GM18505 (cell line): ENCODE measurements at regions not wholly inside any gene's neighbourhood (a gene's known extent, or its start where the extent isn't known, plus 50 kb on each side); places are given as distances from the start of the nearest gene placed in this dataset.

Experiments
- ATAC-seq: cut with Tn5 transposase; IDR thresholded peaks from one replicate; pipeline ENCODE4 v1.9.1; 2021; ENCODE audit not compliant: unreplicated experiment
- POLR2A ChIP-seq: IDR thresholded peaks from 4 replicates; pipeline ENCODE4 v1.6.1; 2011; ENCODE audit warnings: borderline replicate concordance; ENCODE audit not compliant: insufficient read depth, insufficient read length; ENCODE audit errors: extremely low read depth

- TF ChIP-seq POLR2A: no peak
- ATAC-seq: no peak
These were observed 529.5 kb downstream of the LIG4 start for GRCh38 chr13:107685876-107686275.

GRCh38 chr13:107681600-107681999, 533.7 kb downstream of the LIG4 start:
- TF ChIP-seq POLR2A: no peak
- no peak for ATAC-seq

DNA sequence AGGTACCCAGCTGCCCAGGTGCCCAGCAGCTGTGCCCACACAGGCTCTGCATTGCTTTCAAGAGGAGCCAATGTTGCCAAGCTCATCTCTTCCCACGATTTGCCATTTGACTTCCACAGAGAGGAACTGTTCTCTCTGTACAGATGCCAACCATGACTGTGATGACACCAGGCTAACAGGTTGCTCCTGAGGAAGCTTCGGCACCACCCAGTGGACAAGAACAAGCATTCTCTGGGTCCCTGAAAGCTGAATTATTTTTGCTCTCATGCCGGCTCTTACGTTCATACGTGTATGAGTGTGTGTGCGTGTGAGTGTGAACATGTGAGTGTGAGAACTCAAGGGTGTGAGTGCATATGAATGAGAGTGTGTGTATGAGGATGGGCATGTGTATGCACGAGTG, 535.2 kb downstream of the LIG4 start:
- no peak for ATAC-seq
- no peak for TF ChIP-seq POLR2A

DNA sequence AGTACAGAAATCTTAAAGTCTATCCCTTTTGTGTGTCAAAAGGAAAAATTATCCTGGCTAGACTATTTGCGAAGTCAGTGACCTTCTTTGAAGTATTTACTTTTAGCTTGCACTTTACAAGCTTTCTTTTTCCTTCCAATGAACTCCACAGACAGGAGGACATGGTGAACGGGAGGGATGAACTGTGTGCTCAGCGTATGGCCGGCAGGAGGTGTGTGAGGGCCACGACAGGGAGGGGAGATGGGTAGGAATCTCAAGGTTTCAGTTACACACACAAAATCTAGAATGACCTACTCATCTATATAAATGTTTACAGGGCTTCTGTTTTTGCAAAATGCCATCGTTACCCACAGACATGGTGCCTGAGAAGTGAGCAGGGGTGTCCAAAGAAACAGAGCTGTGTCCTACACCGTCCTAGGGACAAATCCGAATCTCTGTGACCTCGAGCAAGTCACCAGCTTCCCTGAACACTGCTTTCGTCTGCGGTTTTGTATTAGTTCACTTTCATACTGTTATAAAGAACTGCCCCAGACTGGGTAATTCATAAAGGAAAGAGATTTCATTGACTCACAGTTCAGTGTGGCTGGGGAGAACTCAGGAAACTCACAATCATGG, 537.2 kb downstream of the LIG4 start:
- no peak for TF ChIP-seq POLR2A
- no peak for ATAC-seq

- TF ChIP-seq POLR2A: no peak
- no peak for ATAC-seq
These were observed 539.3 kb downstream of the LIG4 start for GRCh38 chr13:107675847-107676550.

DNA sequence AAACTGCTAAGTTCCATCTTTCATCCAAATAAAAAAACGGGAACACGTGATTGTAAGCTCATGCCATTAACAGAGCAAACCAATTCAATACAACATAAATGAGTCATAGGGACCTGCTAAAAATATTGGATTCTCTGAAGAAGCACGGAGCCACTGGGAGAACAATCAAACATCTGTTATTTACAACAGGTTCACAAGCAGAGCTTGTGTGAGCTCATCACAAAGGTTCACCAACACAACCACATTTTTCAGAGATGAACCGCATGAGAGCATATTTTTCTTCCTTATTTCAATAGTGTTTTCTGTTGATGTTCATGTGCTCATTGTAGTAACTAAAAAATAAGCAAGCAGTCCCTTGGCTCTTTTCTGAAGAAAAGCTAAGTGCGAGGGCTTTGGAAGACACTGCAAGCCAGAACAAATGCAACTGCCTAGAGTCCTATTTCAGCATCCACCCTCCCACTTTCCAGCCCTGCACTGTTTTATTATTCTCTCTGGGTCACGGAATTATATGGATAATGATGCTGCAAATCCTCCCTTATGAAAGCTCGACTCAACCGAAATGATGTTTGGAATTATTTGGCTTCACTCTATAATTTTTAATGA, 545.8 kb downstream of the LIG4 start:
- ATAC-seq: no peak
- TF ChIP-seq POLR2A: no peak

DNA sequence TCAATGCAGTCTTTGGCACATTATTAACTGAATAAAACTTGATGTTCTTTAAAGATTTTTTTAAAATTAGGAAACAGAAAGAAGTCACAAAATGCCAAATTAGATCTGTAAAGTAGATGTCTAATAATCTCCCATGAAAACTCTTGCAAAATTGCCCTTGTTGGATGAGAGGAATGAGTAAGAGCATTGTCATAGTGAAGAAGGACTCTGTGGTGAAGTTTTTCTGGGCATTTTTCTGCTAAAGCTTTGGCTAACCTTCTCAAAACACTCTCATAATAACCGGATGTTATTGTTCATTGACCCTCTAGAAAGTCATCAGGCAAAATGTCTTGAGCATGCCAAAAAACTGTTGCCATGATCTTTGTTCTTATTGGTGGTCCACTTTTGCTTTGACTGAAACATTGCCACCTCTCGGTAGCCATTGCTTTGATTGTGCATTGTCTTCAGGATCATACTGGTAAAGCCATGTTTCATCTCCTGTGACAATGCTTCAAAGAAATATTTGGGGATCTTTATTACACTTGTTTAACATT, 549.3 kb downstream of the LIG4 start:
- no peak for ATAC-seq
- no peak for TF ChIP-seq POLR2A

DNA sequence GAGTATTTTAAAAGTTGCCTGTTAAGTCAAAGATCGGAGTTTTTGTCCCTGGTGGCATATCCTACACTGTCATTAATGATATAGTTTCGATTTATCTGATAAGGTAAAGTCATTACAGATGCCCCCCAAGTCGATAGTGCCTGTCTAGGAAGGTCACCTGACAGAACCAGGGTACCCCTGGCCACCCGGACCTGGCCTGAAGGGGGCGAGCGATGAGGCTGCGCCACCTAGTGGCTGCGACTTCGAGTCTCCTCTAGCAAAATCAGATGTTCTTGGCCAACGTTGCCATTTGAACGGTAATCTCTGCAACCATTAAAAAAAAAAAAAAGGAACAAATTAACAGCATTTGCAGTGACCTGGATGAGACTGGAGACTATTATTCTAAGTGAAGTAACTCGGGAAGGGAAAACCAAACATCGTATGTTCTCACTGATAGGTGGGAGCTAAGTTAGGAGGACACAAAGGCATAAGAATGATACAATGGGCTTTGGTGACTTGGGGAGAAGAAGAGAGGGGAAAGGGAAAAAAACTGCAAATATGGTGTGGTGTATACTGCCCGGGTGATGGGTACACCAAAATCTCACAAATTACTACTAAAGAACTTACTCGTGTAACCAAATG, 565.1 kb downstream of the LIG4 start:
- no peak for TF ChIP-seq POLR2A
- peak; percentile 98 for ATAC-seq

- ATAC-seq: no peak
- no peak for TF ChIP-seq POLR2A
These were observed 566.3 kb downstream of the LIG4 start for GRCh38 chr13:107649079-107649478.

- no peak for ATAC-seq
- no peak for TF ChIP-seq POLR2A
These were observed 571.2 kb downstream of the LIG4 start for GRCh38 chr13:107644136-107644535.

- no peak for TF ChIP-seq POLR2A
These were observed 571.7 kb downstream of the LIG4 start for GRCh38 chr13:107643615-107644014.

GRCh38 chr13:107642831-107643230, 572.5 kb downstream of the LIG4 start:
- no peak for ATAC-seq
- no peak for TF ChIP-seq POLR2A

More at GRCh38 chr13:107643615-107644014, 571.7 kb downstream of the LIG4 start:
- no peak for ATAC-seq

- ATAC-seq: no peak
- no peak for TF ChIP-seq POLR2A
These were observed 573.8 kb downstream of the LIG4 start for GRCh38 chr13:107641574-107641973.
